Activated gamma-delta T cell treated with anti-CD3 and anti-CD28 coated beads, Interleukin-2, amount 50 U/mL, for 16 hours (primary cell): ENCODE measurements at regions not wholly inside any gene's neighbourhood (a gene's known extent, or its start where the extent isn't known, plus 50 kb on each side); places are given as distances from the start of the nearest gene placed in this dataset.
"Not testable (repeated sequence)": the region's sequence is repeated elsewhere in the genome, so short reads cannot be mapped to it uniquely, and the experiment has no call there.

ENCODE experiments used
- DNase-seq: peaks from one replicate; pipeline ENCODE4 v3.0.0-alpha.2; 2020; ENCODE audit warnings: low read depth

- no peak for DNase-seq
Measured at GRCh38 chr17:33944826-33945225, 310.3 kb upstream of the CCL2 start.

- DNase-seq = no peak
Measured at GRCh38 chr17:33945646-33946546, 309.2 kb upstream of the CCL2 start.

- no peak for DNase-seq
Measured at GRCh38 chr17:33947762-33948161, 307.3 kb upstream of the CCL2 start.

GRCh38 chr17:33948309-33948708 lies 306.8 kb upstream of the CCL2 start:
- DNase-seq = no peak

GRCh38 chr17:33949100-33949499 lies 306.0 kb upstream of the CCL2 start:
- DNase-seq = no peak

GRCh38 chr17:33950061-33950460 lies 305.0 kb upstream of the CCL2 start:
- DNase-seq = no peak

GRCh38 chr17:33952425-33952824 lies 302.7 kb upstream of the CCL2 start:
- DNase-seq = no peak

- DNase-seq = no peak
Measured at GRCh38 chr17:33954597-33954996, 300.5 kb upstream of the CCL2 start.

- no peak for DNase-seq
Measured at GRCh38 chr17:33955461-33955860, 299.6 kb upstream of the CCL2 start.

GRCh38 chr17:33959098-33959497 lies 296.0 kb upstream of the CCL2 start:
- not testable (repeated sequence) for DNase-seq

- no peak for DNase-seq
Measured at GRCh38 chr17:33962857-33963655, 292.0 kb upstream of the CCL2 start.

- no peak for DNase-seq
Measured at GRCh38 chr17:33964344-33964979, 290.6 kb upstream of the CCL2 start.

GRCh38 chr17:33966410-33967059 lies 288.6 kb upstream of the CCL2 start:
- DNase-seq = no peak

- no peak for DNase-seq
Measured at GRCh38 chr17:33967608-33968349, 287.3 kb upstream of the CCL2 start.

GRCh38 chr17:33968350-33969044 lies 286.6 kb upstream of the CCL2 start:
- DNase-seq = no peak

GRCh38 chr17:33970279-33970678 lies 284.8 kb upstream of the CCL2 start:
- DNase-seq = no peak

- DNase-seq = no peak
Measured at GRCh38 chr17:33972763-33973162, 282.3 kb upstream of the CCL2 start.

- no peak for DNase-seq
Measured at GRCh38 chr17:33973491-33973890, 281.6 kb upstream of the CCL2 start.

- no peak for DNase-seq
Measured at GRCh38 chr17:33974276-33974675, 280.8 kb upstream of the CCL2 start.

GRCh38 chr17:33976831-33977230 lies 278.3 kb upstream of the CCL2 start:
- no peak for DNase-seq
